Fibroblast of mammary gland (primary cell): ENCODE measurements at regions not wholly inside any gene's neighbourhood (a gene's known extent, or its start where the extent isn't known, plus 50 kb on each side); places are given as distances from the start of the nearest gene placed in this dataset.

Experiments used
- DNase-seq: peaks from one replicate; pipeline ENCODE4 v3.0.0-alpha.2; 2010; ENCODE audit warnings: low read depth
- H3K4me3 ChIP-seq: 2 replicates; pipeline ENCODE4 v1.5.1; 2011; ENCODE audit warnings: low read depth, mild to moderate bottlenecking, low read length, moderate library complexity; ENCODE audit not compliant: control insufficient read depth
- CTCF ChIP-seq: conservative IDR thresholded peaks from 2 replicates; pipeline ENCODE4 v1.5.1; 2011; ENCODE audit warnings: low read depth, low read length, inconsistent platforms; ENCODE audit not compliant: control insufficient read depth, insufficient read depth

GRCh38 chr3:102688556-102688930, 253.7 kb downstream of the ZPLD1 start:
- H3K4me3 ChIP-seq = no peak overlapping the region
- TF ChIP-seq CTCF = no peak
- DNase-seq = no peak

GRCh38 chr3:102691507-102691906, 256.7 kb downstream of the ZPLD1 start:
- no peak overlapping the region for H3K4me3 ChIP-seq
- TF ChIP-seq CTCF = no peak
- DNase-seq = no peak

- TF ChIP-seq CTCF = no peak
- no peak for DNase-seq
- H3K4me3 ChIP-seq = no peak overlapping the region
Measured at GRCh38 chr3:102699104-102699818, 264.4 kb downstream of the ZPLD1 start.

GRCh38 chr3:102699819-102700140, 265.0 kb downstream of the ZPLD1 start:
- no peak overlapping the region for H3K4me3 ChIP-seq
- no peak for DNase-seq
- TF ChIP-seq CTCF = no peak

DNA sequence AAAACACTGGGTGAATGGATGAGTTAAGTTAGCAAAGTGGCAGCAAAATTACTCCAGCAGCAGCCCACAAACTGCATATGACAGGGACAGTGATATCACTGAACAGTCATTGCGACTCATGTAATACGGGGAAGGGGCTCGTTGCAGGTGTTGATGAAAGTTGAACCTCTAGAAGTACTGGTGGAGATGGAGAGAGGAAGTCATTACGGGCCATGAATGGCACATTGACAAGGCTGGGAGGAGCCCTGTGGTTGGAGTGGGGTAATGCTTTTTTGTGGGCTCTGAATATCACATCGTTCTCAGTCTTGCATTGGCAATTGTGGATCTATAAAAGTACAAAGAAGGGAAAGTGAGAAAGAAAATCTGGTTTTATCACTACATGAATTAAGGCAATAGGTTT, 278.1 kb downstream of the ZPLD1 start:
- no peak for DNase-seq
- no peak for TF ChIP-seq CTCF
- no peak overlapping the region for H3K4me3 ChIP-seq

GRCh38 chr3:102714567-102714966, 279.8 kb downstream of the ZPLD1 start:
- no peak for TF ChIP-seq CTCF
- no peak overlapping the region for H3K4me3 ChIP-seq
- DNase-seq = no peak

DNA sequence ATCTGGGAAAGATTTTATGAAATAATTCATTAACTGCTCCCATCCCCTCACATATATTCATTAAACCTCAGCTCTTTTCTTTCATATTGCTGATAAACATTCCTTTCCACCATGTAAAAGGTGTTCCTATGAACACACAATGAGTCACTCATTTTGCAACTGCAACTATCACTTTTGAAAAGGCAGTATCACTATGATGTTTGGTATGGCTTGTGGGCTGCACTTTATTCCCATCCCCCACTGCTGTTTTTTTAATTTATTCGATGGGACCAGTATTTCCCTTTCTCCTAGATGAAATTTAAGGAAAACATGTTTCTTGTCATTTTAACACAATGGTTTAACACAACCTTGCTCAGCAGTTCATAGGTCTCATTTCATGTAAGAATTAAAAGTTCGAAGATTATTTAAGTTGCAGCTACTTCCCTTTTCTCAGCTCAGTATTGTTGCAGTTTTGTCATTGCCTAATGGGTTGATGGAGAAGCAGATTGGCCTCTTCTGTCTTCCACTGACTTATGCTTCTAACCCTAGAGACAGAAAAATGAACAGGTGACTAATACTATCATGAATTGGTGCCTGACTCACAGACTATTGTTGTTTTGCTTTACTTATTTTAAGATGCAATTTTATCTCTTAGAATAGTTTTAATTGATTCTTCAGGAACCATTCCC, 280.3 kb downstream of the ZPLD1 start:
- no peak overlapping the region for H3K4me3 ChIP-seq
- peak; percentile 17 for DNase-seq
- no peak for TF ChIP-seq CTCF
